ENCODE measurements at regions not wholly inside any gene's neighbourhood (a gene's known extent, or its start where the extent isn't known, plus 50 kb on each side); places are given as distances from the start of the nearest gene placed in this dataset.

DNA sequence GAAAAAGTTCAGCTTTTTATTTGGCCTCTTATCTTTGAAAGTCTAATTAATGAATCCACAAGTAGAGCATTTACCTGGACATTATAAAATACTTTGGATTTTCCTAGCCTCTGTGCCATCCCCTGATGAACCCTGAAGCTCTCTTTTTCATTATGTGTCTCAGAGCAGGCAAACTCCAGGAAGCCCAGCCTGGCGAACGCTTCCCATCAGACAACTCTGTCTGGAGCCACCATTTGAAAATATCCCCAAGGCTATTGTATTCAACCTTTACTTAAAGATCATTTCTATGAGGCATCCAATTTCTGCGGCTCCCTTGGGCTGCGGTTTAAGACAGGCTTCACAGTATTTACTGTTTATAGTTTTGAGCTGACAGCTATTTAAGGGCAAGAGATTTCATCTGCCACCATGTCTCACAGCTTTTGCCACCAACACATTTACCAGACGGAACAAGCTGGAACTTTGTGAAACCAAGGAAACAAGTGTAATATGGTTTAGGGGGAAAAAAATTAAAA is 257.2 kb upstream of the GLI3 start:
- intact Hi-C loops (cut with DNase I; ENCODE audit: low total_unique reads) (no loop called here), in situ Hi-C loops (cut with MboI; ENCODE audit: low pct_ligation_motif_present in 1 of 4, low pct_unique_long_range_greater_than_20kb in 1 of 4, low sequenced_read_pairs in 3 of 4) (no loop called here)
- H3K27ac ChIP-seq, result peak overlapping the region; percentile 76 to 85 (median 80)
- H3K4me3 ChIP-seq, result peak overlapping the region in 1 of 4 donors; percentile 18
- no peaks in the 10 kb centered on the region for H3K36me3 ChIP-seq
- TF ChIP-seq POLR2AphosphoS5 (IDR thresholded peaks at IDR 0.05), result no peak
- TF ChIP-seq, protein P1, sequence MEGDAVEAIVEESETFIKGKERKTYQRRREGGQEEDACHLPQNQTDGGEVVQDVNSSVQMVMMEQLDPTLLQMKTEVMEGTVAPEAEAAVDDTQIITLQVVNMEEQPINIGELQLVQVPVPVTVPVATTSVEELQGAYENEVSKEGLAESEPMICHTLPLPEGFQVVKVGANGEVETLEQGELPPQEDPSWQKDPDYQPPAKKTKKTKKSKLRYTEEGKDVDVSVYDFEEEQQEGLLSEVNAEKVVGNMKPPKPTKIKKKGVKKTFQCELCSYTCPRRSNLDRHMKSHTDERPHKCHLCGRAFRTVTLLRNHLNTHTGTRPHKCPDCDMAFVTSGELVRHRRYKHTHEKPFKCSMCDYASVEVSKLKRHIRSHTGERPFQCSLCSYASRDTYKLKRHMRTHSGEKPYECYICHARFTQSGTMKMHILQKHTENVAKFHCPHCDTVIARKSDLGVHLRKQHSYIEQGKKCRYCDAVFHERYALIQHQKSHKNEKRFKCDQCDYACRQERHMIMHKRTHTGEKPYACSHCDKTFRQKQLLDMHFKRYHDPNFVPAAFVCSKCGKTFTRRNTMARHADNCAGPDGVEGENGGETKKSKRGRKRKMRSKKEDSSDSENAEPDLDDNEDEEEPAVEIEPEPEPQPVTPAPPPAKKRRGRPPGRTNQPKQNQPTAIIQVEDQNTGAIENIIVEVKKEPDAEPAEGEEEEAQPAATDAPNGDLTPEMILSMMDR (IDR thresholded peaks at IDR 0.05), result no peak
- no peak for TF ChIP-seq EP300 (IDR thresholded peaks at IDR 0.05; ENCODE audit: low read depth)
- no peak for TF ChIP-seq POLR2A (IDR thresholded peaks at IDR 0.05)
- no peak for DNase-seq
- H3K27me3 ChIP-seq, result no peaks in the 10 kb centered on the region
- WGBS, 2 donors (ENCODE audit: low coverage in 1 of 2), result 82% methylated on average over 5 of the region's 5 CpGs
- no peaks in the 10 kb centered on the region for H3K9me3 ChIP-seq
- peaks cover 0 to 14% (median 0%) of the 10 kb centered on the region in 4 donors for H3K4me1 ChIP-seq

DNA sequence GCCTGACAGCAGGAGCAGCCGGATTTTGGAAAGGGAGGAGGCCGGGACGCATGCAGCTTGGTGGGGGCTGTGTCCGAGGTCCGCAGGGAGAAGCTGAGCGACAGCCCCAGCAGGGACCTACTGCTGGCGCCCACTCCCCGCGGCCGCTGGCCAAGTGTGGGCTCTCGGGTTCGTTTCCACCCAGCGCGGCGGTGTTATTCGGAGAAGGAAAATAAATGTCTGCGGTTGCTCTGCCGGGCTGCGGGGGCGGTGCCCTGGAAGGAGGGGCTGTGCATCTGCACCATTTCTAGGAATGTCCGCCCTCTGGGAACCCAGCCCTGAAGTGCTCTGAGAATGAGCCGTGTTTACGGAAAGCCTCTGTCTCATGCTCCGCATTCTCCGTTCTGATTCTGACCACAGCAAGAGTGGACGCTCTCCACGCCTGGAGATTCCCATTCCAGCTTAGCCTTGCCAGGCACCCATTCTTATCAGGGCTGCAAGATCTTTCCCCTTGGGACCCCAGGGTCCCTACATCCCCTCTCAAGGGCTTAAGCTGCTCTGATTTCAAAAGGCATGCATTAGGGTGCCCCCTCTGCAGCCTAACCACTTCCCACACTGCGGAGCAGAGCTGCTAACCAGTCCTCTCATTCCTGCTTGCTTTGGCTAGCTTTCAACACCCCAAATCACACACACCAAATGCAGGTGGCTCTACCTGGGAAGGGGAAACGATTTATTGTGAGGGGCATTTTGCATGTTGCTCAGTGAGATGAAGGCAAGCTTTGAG is 256.6 kb upstream of the GLI3 start:
- in situ Hi-C loops (cut with MboI; ENCODE audit: low pct_ligation_motif_present in 1 of 4, low pct_unique_long_range_greater_than_20kb in 1 of 4, low sequenced_read_pairs in 3 of 4) (no loop called here), intact Hi-C loops (cut with DNase I; ENCODE audit: low total_unique reads) (no loop called here)
- Histone ChIP-seq H3K36me3 (no peaks in the 10 kb centered on the region), H3K4me3 (peak overlapping the region; percentile 14 to 44 (median 27)), H3K27me3 (no peaks in the 10 kb centered on the region), H3K4me1 (peaks cover 0 to 14% (median 0%) of the 10 kb centered on the region in 4 donors), H3K9me3 (no peaks in the 10 kb centered on the region), H3K27ac (peak overlapping the region; percentile 76 to 85 (median 80))
- 3 to 4% methylated on average over 6 to 25 of the region's 29 CpGs for WGBS, 2 donors (ENCODE audit: low coverage in 1 of 2)
- TF ChIP-seq, protein P1 (IDR thresholded peaks at IDR 0.05), result no peak
- TF ChIP-seq POLR2AphosphoS5 (IDR thresholded peaks at IDR 0.05) (peak; percentile 67 to 88 (median 82)), POLR2A (IDR thresholded peaks at IDR 0.05) (peak; percentile 16), EP300 (IDR thresholded peaks at IDR 0.05; ENCODE audit: low read depth) (peak; percentile 93)
- DNase-seq, result peak; percentile 68

DNA sequence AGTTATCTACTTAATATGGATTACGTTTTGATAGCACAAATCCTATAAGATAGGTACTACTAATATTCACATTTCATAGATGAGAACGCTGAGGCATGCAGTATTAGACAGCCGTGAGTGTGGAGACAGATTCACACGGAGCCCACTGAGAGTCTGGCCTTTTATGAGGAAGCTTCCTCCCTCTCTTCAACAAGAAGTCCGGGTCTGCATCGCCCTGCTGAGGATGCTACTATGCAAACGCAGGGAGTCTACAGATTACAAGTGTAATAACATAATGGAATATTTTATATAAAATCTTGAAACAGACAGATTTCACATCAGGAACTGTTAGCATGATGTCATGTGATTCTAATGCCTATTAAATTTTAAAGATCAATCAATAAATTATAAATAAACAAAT is 255.9 kb upstream of the GLI3 start:
- H3K27ac ChIP-seq, result peak overlapping the region; percentile 76 to 85 (median 80)
- no peaks in the 10 kb centered on the region for H3K36me3 ChIP-seq
- intact Hi-C loops (cut with DNase I; ENCODE audit: low total_unique reads) (no loop called here), in situ Hi-C loops (cut with MboI; ENCODE audit: low pct_ligation_motif_present in 1 of 4, low pct_unique_long_range_greater_than_20kb in 1 of 4, low sequenced_read_pairs in 3 of 4) (no loop called here)
- 42 to 55% methylated on average over 7 of the region's 7 CpGs for WGBS, 2 donors (ENCODE audit: low coverage in 1 of 2)
- DNase-seq, result no peak
- H3K4me1 ChIP-seq, result peaks cover 0 to 14% (median 0%) of the 10 kb centered on the region in 4 donors
- H3K27me3 ChIP-seq, result no peaks in the 10 kb centered on the region
- H3K4me3 ChIP-seq, result no peak overlapping the region
- TF ChIP-seq, protein P1 (IDR thresholded peaks at IDR 0.05), result no peak
- TF ChIP-seq EP300 (IDR thresholded peaks at IDR 0.05; ENCODE audit: low read depth) (no peak), POLR2A (IDR thresholded peaks at IDR 0.05) (no peak), POLR2AphosphoS5 (IDR thresholded peaks at IDR 0.05) (no peak)
- no peaks in the 10 kb centered on the region for H3K9me3 ChIP-seq

DNA sequence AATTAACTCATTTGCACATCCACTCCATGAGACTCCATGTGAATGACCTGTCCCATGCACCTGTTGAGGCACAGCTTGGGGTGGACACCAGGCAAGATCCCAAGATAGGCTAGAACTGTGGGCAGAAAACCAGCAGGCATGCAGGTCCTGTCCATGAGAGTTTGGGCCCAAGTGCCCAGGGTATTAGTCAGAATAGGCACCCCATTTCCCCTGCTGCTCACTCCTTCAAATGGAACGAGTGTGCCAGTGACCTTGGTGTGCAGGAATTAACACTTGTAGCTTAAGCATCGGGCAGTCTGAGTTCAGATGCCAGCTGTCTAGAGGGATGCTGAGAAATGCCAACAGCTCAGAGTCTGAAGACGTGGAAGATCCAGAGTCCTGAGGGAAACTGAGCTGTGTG is 254.1 kb upstream of the GLI3 start:
- H3K9me3 ChIP-seq, result no peaks in the 10 kb centered on the region
- DNase-seq, result no peak
- in situ Hi-C loops (cut with MboI; ENCODE audit: low pct_ligation_motif_present in 1 of 4, low pct_unique_long_range_greater_than_20kb in 1 of 4, low sequenced_read_pairs in 3 of 4), result no loop called here
- H3K36me3 ChIP-seq, result no peaks in the 10 kb centered on the region
- H3K27ac ChIP-seq, result peak overlapping the region in 3 of 4 donors; percentile 19 to 84 (median 33)
- no peak overlapping the region for H3K4me3 ChIP-seq
- intact Hi-C loops (cut with DNase I; ENCODE audit: low total_unique reads), result no loop called here
- no peak for TF ChIP-seq POLR2A (IDR thresholded peaks at IDR 0.05)
- TF ChIP-seq EP300 (IDR thresholded peaks at IDR 0.05; ENCODE audit: low read depth), result no peak
- TF ChIP-seq POLR2AphosphoS5 (IDR thresholded peaks at IDR 0.05), result no peak
- TF ChIP-seq, protein P1 (IDR thresholded peaks at IDR 0.05), result no peak
- H3K4me1 ChIP-seq, result peaks cover 0 to 15% (median 0%) of the 10 kb centered on the region in 4 donors
- H3K27me3 ChIP-seq, result no peaks in the 10 kb centered on the region
- 70% methylated on average over 3 of the region's 3 CpGs; no CpG with 5 or more reads in 1 of the 2 donors for WGBS, 2 donors (ENCODE audit: low coverage in 1 of 2)

Data from transverse colon (tissue), 4 donors.